ENCODE measurements at regions not wholly inside any gene's neighbourhood (a gene's known extent, or its start where the extent isn't known, plus 50 kb on each side); places are given as distances from the start of the nearest gene placed in this dataset.

DNA sequence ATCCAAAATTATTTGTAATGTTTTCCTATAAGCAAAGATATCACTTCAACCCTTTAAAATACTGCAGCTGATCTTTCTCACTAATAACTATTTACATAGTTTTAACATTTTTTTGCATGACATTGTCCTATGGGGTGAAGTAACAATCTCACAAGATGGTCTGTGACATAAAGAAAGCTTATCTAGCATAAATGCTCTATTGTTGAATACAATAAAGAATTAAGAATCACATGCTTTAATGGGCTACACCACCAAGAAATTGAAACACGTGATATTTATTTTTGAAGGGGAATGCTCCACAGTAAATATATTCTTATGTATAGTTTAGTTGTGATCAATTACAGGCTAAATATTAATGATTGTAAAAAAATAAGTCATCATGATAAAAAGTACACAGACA lies 441.1 kb downstream of the PTH2R start:
- Histone ChIP-seq H3K9me3 (ENCODE audit: low read depth) (no peaks in the 10 kb centered on the region), H2AFZ (no peak overlapping the region), H3K27ac (no peak overlapping the region), H3K4me1 (ENCODE audit: insufficient read depth) (no peaks in the 10 kb centered on the region), H3K9me2 (replicated peaks; ENCODE audit: insufficient read depth) (no peaks in the 10 kb centered on the region), H4K20me1 (ENCODE audit: insufficient read depth, poor library complexity, severe bottlenecking) (no peaks in the 10 kb centered on the region), H3K4me2 (no peak overlapping the region), H3K4me3 (no peak overlapping the region), H3K27me3 (no peaks in the 10 kb centered on the region), H3K79me2 (no peaks in the 10 kb centered on the region), H3K36me3 (replicated peaks; ENCODE audit: insufficient read depth, low read depth) (no peaks in the 10 kb centered on the region)
- TF ChIP-seq EZH2phosphoT487 (IDR thresholded peaks at IDR 0.05; ENCODE audit: low read depth, severe bottlenecking, unreplicated experiment) (no peak), EZH2 (IDR thresholded peaks at IDR 0.05; ENCODE audit: borderline replicate concordance) (no peak)
- TF ChIP-seq, protein P1, sequence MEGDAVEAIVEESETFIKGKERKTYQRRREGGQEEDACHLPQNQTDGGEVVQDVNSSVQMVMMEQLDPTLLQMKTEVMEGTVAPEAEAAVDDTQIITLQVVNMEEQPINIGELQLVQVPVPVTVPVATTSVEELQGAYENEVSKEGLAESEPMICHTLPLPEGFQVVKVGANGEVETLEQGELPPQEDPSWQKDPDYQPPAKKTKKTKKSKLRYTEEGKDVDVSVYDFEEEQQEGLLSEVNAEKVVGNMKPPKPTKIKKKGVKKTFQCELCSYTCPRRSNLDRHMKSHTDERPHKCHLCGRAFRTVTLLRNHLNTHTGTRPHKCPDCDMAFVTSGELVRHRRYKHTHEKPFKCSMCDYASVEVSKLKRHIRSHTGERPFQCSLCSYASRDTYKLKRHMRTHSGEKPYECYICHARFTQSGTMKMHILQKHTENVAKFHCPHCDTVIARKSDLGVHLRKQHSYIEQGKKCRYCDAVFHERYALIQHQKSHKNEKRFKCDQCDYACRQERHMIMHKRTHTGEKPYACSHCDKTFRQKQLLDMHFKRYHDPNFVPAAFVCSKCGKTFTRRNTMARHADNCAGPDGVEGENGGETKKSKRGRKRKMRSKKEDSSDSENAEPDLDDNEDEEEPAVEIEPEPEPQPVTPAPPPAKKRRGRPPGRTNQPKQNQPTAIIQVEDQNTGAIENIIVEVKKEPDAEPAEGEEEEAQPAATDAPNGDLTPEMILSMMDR (IDR thresholded peaks at IDR 0.05; ENCODE audit: poor library complexity): no peak
- 82% methylated on average over 1 of the region's 1 CpG for WGBS (ENCODE audit: low lambda C conversion rate, missing lambda C conversion rate)
- no peak for DNase-seq (ENCODE audit: low spot score)

GRCh38 chr2:208854717-208855116 lies 448.1 kb downstream of the PTH2R start:
- Histone ChIP-seq H3K9me2 (replicated peaks; ENCODE audit: insufficient read depth) (no peaks in the 10 kb centered on the region), H3K4me3 (no peak overlapping the region), H3K27me3 (no peaks in the 10 kb centered on the region), H3K4me2 (no peak overlapping the region), H3K79me2 (no peaks in the 10 kb centered on the region), H2AFZ (no peak overlapping the region), H3K4me1 (ENCODE audit: insufficient read depth) (no peaks in the 10 kb centered on the region), H3K27ac (no peak overlapping the region), H4K20me1 (ENCODE audit: insufficient read depth, poor library complexity, severe bottlenecking) (no peaks in the 10 kb centered on the region), H3K36me3 (replicated peaks; ENCODE audit: insufficient read depth, low read depth) (no peaks in the 10 kb centered on the region), H3K9me3 (ENCODE audit: low read depth) (peaks cover 5% of the 10 kb centered on the region)
- WGBS (ENCODE audit: low lambda C conversion rate, missing lambda C conversion rate): 92% methylated on average over 6 of the region's 6 CpGs
- TF ChIP-seq, protein P1 (IDR thresholded peaks at IDR 0.05; ENCODE audit: poor library complexity): no peak
- TF ChIP-seq EZH2 (IDR thresholded peaks at IDR 0.05; ENCODE audit: borderline replicate concordance) (no peak), EZH2phosphoT487 (IDR thresholded peaks at IDR 0.05; ENCODE audit: low read depth, severe bottlenecking, unreplicated experiment) (no peak)
- DNase-seq (ENCODE audit: low spot score): no peak

GRCh38 chr2:208867374-208867773 lies 460.8 kb downstream of the PTH2R start:
- no peaks in the 10 kb centered on the region for H3K4me1 ChIP-seq (ENCODE audit: insufficient read depth)
- no peak overlapping the region for H3K4me3 ChIP-seq
- no peaks in the 10 kb centered on the region for H3K27me3 ChIP-seq
- H2AFZ ChIP-seq: no peak overlapping the region
- no peaks in the 10 kb centered on the region for H4K20me1 ChIP-seq (ENCODE audit: insufficient read depth, poor library complexity, severe bottlenecking)
- no peak for DNase-seq (ENCODE audit: low spot score)
- no peak for TF ChIP-seq EZH2phosphoT487 (IDR thresholded peaks at IDR 0.05; ENCODE audit: low read depth, severe bottlenecking, unreplicated experiment)
- TF ChIP-seq, protein P1 (IDR thresholded peaks at IDR 0.05; ENCODE audit: poor library complexity): no peak
- H3K4me2 ChIP-seq: no peak overlapping the region
- no peaks in the 10 kb centered on the region for H3K36me3 ChIP-seq (replicated peaks; ENCODE audit: insufficient read depth, low read depth)
- no peaks in the 10 kb centered on the region for H3K9me3 ChIP-seq (ENCODE audit: low read depth)
- H3K27ac ChIP-seq: no peak overlapping the region
- no peaks in the 10 kb centered on the region for H3K79me2 ChIP-seq
- no peaks in the 10 kb centered on the region for H3K9me2 ChIP-seq (replicated peaks; ENCODE audit: insufficient read depth)

DNA sequence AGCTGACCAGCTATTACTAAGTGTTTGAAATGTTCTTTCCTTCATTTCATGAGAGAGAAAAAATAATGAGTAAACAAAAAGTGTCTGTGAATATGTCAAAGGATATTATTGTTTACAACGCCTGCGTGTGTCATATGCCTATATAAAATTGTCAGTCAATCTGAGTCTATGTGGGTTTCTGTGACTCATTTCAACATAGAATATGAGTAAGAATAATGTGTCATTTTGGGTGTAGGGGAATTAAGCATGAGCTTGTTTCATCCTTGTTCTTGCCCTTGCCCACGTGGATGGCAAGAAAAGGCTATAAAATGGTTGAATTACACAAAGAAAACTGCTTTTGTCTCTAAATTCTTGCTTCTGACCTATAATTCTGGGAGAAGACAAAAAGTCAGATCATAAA lies 466.0 kb downstream of the PTH2R start:
- H3K27ac ChIP-seq: no peak overlapping the region
- no peak for TF ChIP-seq EZH2 (IDR thresholded peaks at IDR 0.05; ENCODE audit: borderline replicate concordance)
- H3K27me3 ChIP-seq: no peaks in the 10 kb centered on the region
- no peaks in the 10 kb centered on the region for H3K9me2 ChIP-seq (replicated peaks; ENCODE audit: insufficient read depth)
- H3K4me2 ChIP-seq: no peak overlapping the region
- H3K9me3 ChIP-seq (ENCODE audit: low read depth): no peaks in the 10 kb centered on the region
- no peak for DNase-seq (ENCODE audit: low spot score)
- H3K4me3 ChIP-seq: no peak overlapping the region
- no peaks in the 10 kb centered on the region for H3K79me2 ChIP-seq
- no peaks in the 10 kb centered on the region for H3K4me1 ChIP-seq (ENCODE audit: insufficient read depth)
- no peaks in the 10 kb centered on the region for H4K20me1 ChIP-seq (ENCODE audit: insufficient read depth, poor library complexity, severe bottlenecking)
- WGBS (ENCODE audit: low lambda C conversion rate, missing lambda C conversion rate): 70% methylated on average over 3 of the region's 3 CpGs
- H2AFZ ChIP-seq: no peak overlapping the region
- no peaks in the 10 kb centered on the region for H3K36me3 ChIP-seq (replicated peaks; ENCODE audit: insufficient read depth, low read depth)
